ENCODE measurements at regions not wholly inside any gene's neighbourhood (a gene's known extent, or its start where the extent isn't known, plus 50 kb on each side); places are given as distances from the start of the nearest gene placed in this dataset.

GRCh38 chr10:33071857-33072256 is 113.8 kb upstream of the ITGB1 start:
- no peak for FAIRE-seq
- TF ChIP-seq GATA2 (IDR thresholded peaks at IDR 0.05; ENCODE audit: insufficient read depth, insufficient read length, low read depth, low read length) (no peak), FOS (IDR thresholded peaks at IDR 0.05; ENCODE audit: borderline replicate concordance, insufficient read depth, low read length) (no peak)
- CTCF ChIA-PET, result no interaction called here

GRCh38 chr10:33070101-33070500 is 112.1 kb upstream of the ITGB1 start:
- Histone ChIP-seq H2AFZ (ENCODE audit: low read depth, low read length) (no peak overlapping the region), H3K27ac (ENCODE audit: insufficient read depth, low read depth, low read length) (no peak overlapping the region), H3K9me1 (replicated peaks; ENCODE audit: control insufficient read depth, extremely low read depth, insufficient read depth, low read length) (no peaks in the 10 kb centered on the region), H3K4me1 (ENCODE audit: control insufficient read depth, extremely low read depth, insufficient read depth, low read length) (peaks cover 8% of the 10 kb centered on the region), H3K4me2 (ENCODE audit: insufficient read depth, low read length) (no peak overlapping the region), H3K36me3 (ENCODE audit: control insufficient read depth in 2 of 2, extremely low read depth in 1 of 2, insufficient read depth in 2 of 2, low read length in 2 of 2) (no peaks in the 10 kb centered on the region), H3K4me3 (replicated peaks in 1 of 3; ENCODE audit: insufficient read depth in 1 of 3, low read depth in 1 of 3, low read length in 3 of 3) (no peak overlapping the region), H4K20me1 (replicated peaks; ENCODE audit: control insufficient read depth, extremely low read depth, insufficient read depth, low read length) (no peaks in the 10 kb centered on the region), H3K9ac (replicated peaks; ENCODE audit: extremely low read depth, insufficient read depth, low read length) (no peak overlapping the region), H3K27me3 (ENCODE audit: control insufficient read depth in 2 of 2, insufficient read depth in 2 of 2, low read length in 2 of 2) (no peaks in the 10 kb centered on the region), H3K79me2 (ENCODE audit: control insufficient read depth, insufficient read depth, low read length) (no peaks in the 10 kb centered on the region), H3K9me3 (replicated peaks; ENCODE audit: control insufficient read depth, insufficient read depth, low read length) (no peaks in the 10 kb centered on the region)
- no TSS peak for BruUV-seq (replicated peaks)
- no peak for DNase-seq (ENCODE audit: low read depth, low spot score)
- POLR2A ChIA-PET, result no interaction called here
- FAIRE-seq, result no peak
- CTCF ChIA-PET, result interaction anchor here (1.3 kb wide), 1 partner anchor 46 kb away, joined by 3 read pairs; no protein-coding TSS in a partner anchor
- TF ChIP-seq EZH2 (IDR thresholded peaks at IDR 0.05; ENCODE audit: borderline replicate concordance, low read depth, low read length, severe bottlenecking) (no peak), MAX (IDR thresholded peaks at IDR 0.05; ENCODE audit: insufficient read depth, insufficient read length) (no peak), FOS (IDR thresholded peaks at IDR 0.05; ENCODE audit: borderline replicate concordance, insufficient read depth, low read length) (no peak), POLR2AphosphoS5 (IDR thresholded peaks at IDR 0.05; ENCODE audit: insufficient read depth, low read depth, low read length) (no peak), JUN (IDR thresholded peaks at IDR 0.05; ENCODE audit: borderline replicate concordance, insufficient read depth, insufficient read length, low read depth) (no peak), GATA2 (IDR thresholded peaks at IDR 0.05; ENCODE audit: insufficient read depth, insufficient read length, low read depth, low read length) (no peak), MYC (IDR thresholded peaks at IDR 0.05; ENCODE audit: low read depth, low read length) (no peak), CTCF (IDR thresholded peaks at IDR 0.05; ENCODE audit: extremely low read depth in 1 of 2, insufficient read depth in 1 of 2, low read depth in 1 of 2, low read length in 2 of 2) (no peak)
- dilution Hi-C loops (cut with MboI; ENCODE audit: extremely low pct_ligation_motif_present, low sequenced_read_pairs) (no loop called here), intact Hi-C loops (cut with micrococcal nuclease) (no loop called here)

More at GRCh38 chr10:33071857-33072256, 113.8 kb upstream of the ITGB1 start:
- Histone ChIP-seq H3K36me3 (ENCODE audit: control insufficient read depth in 2 of 2, extremely low read depth in 1 of 2, insufficient read depth in 2 of 2, low read length in 2 of 2) (no peaks in the 10 kb centered on the region), H3K4me2 (ENCODE audit: insufficient read depth, low read length) (no peak overlapping the region), H3K9me3 (replicated peaks; ENCODE audit: control insufficient read depth, insufficient read depth, low read length) (no peaks in the 10 kb centered on the region), H4K20me1 (replicated peaks; ENCODE audit: control insufficient read depth, extremely low read depth, insufficient read depth, low read length) (no peaks in the 10 kb centered on the region), H3K4me3 (replicated peaks in 1 of 3; ENCODE audit: insufficient read depth in 1 of 3, low read depth in 1 of 3, low read length in 3 of 3) (no peak overlapping the region), H3K79me2 (ENCODE audit: control insufficient read depth, insufficient read depth, low read length) (no peaks in the 10 kb centered on the region), H3K4me1 (ENCODE audit: control insufficient read depth, extremely low read depth, insufficient read depth, low read length) (peaks cover 3% of the 10 kb centered on the region), H3K27me3 (ENCODE audit: control insufficient read depth in 2 of 2, insufficient read depth in 2 of 2, low read length in 2 of 2) (no peaks in the 10 kb centered on the region), H3K9me1 (replicated peaks; ENCODE audit: control insufficient read depth, extremely low read depth, insufficient read depth, low read length) (no peaks in the 10 kb centered on the region), H2AFZ (ENCODE audit: low read depth, low read length) (no peak overlapping the region), H3K9ac (replicated peaks; ENCODE audit: extremely low read depth, insufficient read depth, low read length) (no peak overlapping the region), H3K27ac (ENCODE audit: insufficient read depth, low read depth, low read length) (no peak overlapping the region)
- DNase-seq (ENCODE audit: low read depth, low spot score), result no peak
- intact Hi-C loops (cut with micrococcal nuclease), result no loop called here
- POLR2A ChIA-PET, result no interaction called here
- dilution Hi-C loops (cut with MboI; ENCODE audit: extremely low pct_ligation_motif_present, low sequenced_read_pairs), result no loop called here
- BruUV-seq (replicated peaks), result no TSS peak

Data from endothelial cell of umbilical vein (primary cell).